ENCODE measurements at regions not wholly inside any gene's neighbourhood (a gene's known extent, or its start where the extent isn't known, plus 50 kb on each side); places are given as distances from the start of the nearest gene placed in this dataset.
"Not testable (repeated sequence)": the region's sequence is repeated elsewhere in the genome, so short reads cannot be mapped to it uniquely, and the experiment has no call there.

GRCh38 chr18:10121786-10122515 lies 208.1 kb downstream of the VAPA start:
- peak; percentile 96 for DNase-seq

GRCh38 chr18:10122988-10123950 lies 209.5 kb downstream of the VAPA start:
- DNase-seq: no peak

- DNase-seq: no peak
These were observed 210.3 kb downstream of the VAPA start for GRCh38 chr18:10124071-10124470.

GRCh38 chr18:10124557-10124956 lies 210.7 kb downstream of the VAPA start:
- DNase-seq: no peak

GRCh38 chr18:10124967-10125366 lies 211.2 kb downstream of the VAPA start:
- no peak for DNase-seq

- DNase-seq: no peak
These were observed 213.9 kb downstream of the VAPA start for GRCh38 chr18:10127729-10128128.

GRCh38 chr18:10128921-10129501 lies 215.2 kb downstream of the VAPA start:
- DNase-seq: no peak

- no peak for DNase-seq
These were observed 216.8 kb downstream of the VAPA start for GRCh38 chr18:10130606-10131005.

- no peak for DNase-seq
These were observed 217.3 kb downstream of the VAPA start for GRCh38 chr18:10131081-10131459.

GRCh38 chr18:10131460-10132395 lies 217.9 kb downstream of the VAPA start:
- DNase-seq: peak; percentile 77

GRCh38 chr18:10133516-10133915 lies 219.7 kb downstream of the VAPA start:
- DNase-seq: no peak

- DNase-seq: no peak
These were observed 220.4 kb downstream of the VAPA start for GRCh38 chr18:10134204-10134603.

GRCh38 chr18:10134749-10135148 lies 220.9 kb downstream of the VAPA start:
- DNase-seq: not testable (repeated sequence)

- no peak for DNase-seq
These were observed 221.6 kb downstream of the VAPA start for GRCh38 chr18:10135302-10135926.

- DNase-seq: no peak
These were observed 224.9 kb downstream of the VAPA start for GRCh38 chr18:10138719-10139118.

- peak; percentile 85 for DNase-seq
These were observed 226.1 kb downstream of the VAPA start for GRCh38 chr18:10139783-10140410.

GRCh38 chr18:10140461-10141282 lies 226.9 kb downstream of the VAPA start:
- peak; percentile 99 for DNase-seq

- DNase-seq: peak; percentile 71
These were observed 227.7 kb downstream of the VAPA start for GRCh38 chr18:10141559-10141958.

GRCh38 chr18:10142056-10142455 lies 228.2 kb downstream of the VAPA start:
- peak; percentile 46 for DNase-seq

- peak; percentile 39 for DNase-seq
These were observed 228.8 kb downstream of the VAPA start for GRCh38 chr18:10142496-10143160.
